ENCODE measurements at regions not wholly inside any gene's neighbourhood (a gene's known extent, or its start where the extent isn't known, plus 50 kb on each side); places are given as distances from the start of the nearest gene placed in this dataset.
"Not testable (repeated sequence)": the region's sequence is repeated elsewhere in the genome, so short reads cannot be mapped to it uniquely, and the experiment has no call there.

DNA sequence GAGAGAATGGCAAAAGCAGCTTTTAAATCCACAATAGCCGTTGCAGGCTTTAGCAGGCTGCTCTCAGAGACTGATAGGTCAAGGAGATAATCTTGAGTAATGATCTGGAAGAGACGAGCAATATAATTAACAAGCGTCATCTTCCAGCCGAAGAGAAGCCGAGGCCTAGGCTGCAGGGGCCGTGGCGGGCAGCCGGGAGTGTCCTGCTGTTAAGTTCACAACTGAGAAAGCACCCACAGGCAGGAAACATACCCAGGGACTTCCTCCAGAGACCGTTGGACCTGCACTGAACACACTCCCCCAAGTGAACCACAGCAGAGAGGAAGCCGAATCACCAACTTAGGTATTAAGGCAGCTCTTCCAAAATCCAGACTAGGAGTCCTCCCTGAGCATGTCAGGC lies 182.3 kb downstream of the IRX2 start:
- DNase-seq (ENCODE audit: low read depth): no peak

- DNase-seq (ENCODE audit: low read depth): no peak
These were observed 185.2 kb downstream of the IRX2 start for GRCh38 chr5:2566284-2566683.

GRCh38 chr5:2565147-2565546 lies 186.3 kb downstream of the IRX2 start:
- no peak for DNase-seq (ENCODE audit: low read depth)

DNA sequence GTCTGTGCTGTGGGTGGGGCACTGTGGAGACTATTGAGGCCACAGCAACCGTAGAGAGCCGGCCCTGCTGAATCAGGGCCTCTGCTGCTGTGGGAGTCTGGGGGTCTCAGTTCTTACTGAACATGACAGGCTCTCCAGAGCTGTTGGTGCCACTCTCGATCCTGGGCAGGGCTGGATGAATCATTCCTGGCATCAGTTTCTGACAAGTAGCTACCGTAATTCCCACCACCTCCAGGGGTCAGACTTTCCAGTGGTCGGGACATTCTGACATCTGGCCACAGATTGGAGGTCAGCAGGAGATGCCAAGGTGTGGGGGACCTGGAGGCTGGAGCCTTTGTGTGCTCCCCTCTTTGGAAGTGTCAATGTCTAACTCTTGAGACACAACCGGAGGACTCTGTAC lies 188.4 kb downstream of the IRX2 start:
- DNase-seq (ENCODE audit: low read depth): no peak

GRCh38 chr5:2562036-2562435 lies 189.4 kb downstream of the IRX2 start:
- DNase-seq (ENCODE audit: low read depth): no peak

DNA sequence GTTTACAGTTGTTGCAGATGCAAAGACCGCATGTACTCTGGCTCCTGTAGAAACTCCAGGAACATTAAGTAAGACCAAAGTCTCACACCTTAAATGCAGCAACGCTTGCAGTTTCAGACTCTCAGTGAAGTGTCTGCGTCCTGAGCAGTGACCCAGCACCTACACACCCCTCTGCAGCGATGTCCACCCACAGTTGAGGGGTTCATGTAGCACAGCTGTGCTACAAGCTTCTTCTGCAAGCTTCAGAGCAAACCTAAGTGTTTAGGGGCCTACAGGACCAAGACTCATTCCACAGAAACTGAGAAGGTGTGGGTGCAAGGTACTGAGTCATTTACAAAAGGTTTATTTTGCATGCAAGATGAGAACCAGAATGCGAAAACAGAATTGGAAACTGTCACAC lies 191.0 kb downstream of the IRX2 start:
- no peak for DNase-seq (ENCODE audit: low read depth)

DNA sequence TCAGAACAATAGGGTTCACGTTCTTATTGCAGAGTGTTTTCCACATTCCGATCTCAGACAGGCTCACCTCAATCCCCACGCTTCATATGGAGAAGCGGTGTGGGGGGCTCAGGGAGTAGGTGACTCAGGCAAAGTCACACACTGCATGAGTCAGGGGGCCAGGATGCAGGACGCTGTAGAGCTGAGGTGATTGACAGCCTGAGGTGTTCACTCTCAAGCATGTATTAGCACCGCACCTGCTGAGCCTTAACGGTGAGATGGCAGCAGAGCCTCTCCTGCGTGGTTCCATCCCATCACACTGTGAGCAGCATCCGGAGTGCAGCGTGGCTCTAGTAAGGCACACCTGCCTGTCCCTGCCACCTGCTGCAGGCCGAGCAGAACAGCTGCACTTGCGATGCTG lies 194.0 kb downstream of the IRX2 start:
- no peak for DNase-seq (ENCODE audit: low read depth)

- no peak for DNase-seq (ENCODE audit: low read depth)
These were observed 195.0 kb downstream of the IRX2 start for GRCh38 chr5:2556375-2556966.

DNA sequence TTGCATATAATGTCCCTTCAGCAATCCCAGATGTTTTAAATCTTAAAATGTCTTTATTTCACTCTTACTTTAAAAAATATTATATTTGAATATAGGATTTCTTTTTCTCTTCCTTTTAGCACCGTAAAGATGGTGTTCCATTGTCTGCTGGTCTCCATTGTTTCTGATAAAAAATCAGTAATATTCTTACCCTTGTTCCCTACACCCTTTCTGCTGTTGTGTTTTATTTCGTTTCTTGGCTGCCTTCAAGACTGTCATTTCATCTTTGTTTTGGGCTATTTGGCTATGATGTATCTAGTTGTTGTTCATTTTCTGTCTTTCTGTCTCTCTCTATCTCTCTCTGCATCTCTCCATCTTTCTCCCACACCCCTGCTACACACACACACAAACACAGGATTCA lies 197.9 kb downstream of the IRX2 start:
- no peak for DNase-seq (ENCODE audit: low read depth)

GRCh38 chr5:2550509-2550908 lies 201.0 kb downstream of the IRX2 start:
- DNase-seq (ENCODE audit: low read depth): no peak

DNA sequence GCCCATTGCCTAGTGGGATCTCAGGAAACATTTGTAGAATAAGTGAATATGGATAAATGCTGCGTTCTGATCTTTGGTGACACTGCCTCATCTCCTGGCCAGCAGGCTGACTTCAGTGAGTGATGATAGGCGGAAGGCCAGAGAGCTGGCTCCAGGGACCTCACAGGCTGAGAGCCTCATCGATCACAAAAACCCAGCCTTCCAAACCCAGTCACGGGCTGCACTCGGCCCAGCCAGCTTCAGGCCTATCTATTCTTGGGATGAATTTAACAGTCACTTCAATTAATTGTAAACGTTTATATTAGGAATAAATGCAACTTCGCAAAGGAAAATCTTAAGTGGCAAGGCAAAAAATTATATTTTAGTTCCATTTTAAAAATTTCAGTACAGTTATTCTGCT lies 201.6 kb downstream of the IRX2 start:
- DNase-seq (ENCODE audit: low read depth): no peak

- no peak for DNase-seq (ENCODE audit: low read depth)
These were observed 202.1 kb downstream of the IRX2 start for GRCh38 chr5:2549354-2549753.

GRCh38 chr5:2546938-2547337 lies 204.5 kb downstream of the IRX2 start:
- DNase-seq (ENCODE audit: low read depth): no peak

DNA sequence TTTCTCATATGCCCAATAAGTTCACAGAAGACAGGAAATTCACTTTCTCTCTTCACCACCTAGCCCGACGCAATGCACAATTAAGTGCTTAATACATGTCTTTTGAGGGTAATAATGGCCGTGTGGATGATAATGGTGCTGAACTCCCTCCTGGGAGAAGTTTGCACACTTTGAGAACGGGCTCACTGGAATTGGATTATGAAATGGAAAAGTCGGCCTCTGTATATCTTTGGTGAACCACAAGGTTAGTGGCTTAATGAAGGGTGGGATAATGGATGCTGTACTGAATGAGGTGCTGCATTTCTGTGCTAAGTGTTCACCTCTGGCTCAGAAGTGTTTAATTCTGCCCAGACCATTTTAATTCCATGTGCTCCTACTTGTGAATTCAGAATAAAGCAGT lies 207.5 kb downstream of the IRX2 start:
- DNase-seq (ENCODE audit: low read depth): no peak

GRCh38 chr5:2542821-2543220 lies 208.7 kb downstream of the IRX2 start:
- DNase-seq (ENCODE audit: low read depth): no peak

- no peak for DNase-seq (ENCODE audit: low read depth)
These were observed 209.5 kb downstream of the IRX2 start for GRCh38 chr5:2542026-2542425.

DNA sequence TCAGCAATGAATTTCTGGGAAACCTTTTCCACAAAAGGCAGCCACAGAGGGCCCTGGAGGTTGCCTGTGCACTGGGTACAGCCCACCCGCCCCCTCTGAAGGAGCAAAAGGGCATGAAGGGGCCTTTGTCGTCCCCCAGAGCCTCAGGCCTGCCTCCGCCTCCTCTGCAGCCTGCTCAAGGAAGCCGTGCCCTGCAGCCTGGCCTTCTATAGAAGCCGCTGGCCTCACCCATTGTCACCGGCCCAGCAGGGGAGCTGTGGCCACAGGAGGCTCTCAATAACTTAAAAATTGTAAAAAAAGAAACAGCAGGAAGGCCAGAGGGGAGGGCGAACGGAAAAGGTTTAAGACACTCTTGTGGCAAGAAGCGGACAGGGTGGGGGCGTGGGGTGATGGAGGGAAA lies 213.3 kb downstream of the IRX2 start:
- DNase-seq (ENCODE audit: low read depth): no peak

GRCh38 chr5:2537378-2538145 lies 213.9 kb downstream of the IRX2 start:
- DNase-seq (ENCODE audit: low read depth): no peak

DNA sequence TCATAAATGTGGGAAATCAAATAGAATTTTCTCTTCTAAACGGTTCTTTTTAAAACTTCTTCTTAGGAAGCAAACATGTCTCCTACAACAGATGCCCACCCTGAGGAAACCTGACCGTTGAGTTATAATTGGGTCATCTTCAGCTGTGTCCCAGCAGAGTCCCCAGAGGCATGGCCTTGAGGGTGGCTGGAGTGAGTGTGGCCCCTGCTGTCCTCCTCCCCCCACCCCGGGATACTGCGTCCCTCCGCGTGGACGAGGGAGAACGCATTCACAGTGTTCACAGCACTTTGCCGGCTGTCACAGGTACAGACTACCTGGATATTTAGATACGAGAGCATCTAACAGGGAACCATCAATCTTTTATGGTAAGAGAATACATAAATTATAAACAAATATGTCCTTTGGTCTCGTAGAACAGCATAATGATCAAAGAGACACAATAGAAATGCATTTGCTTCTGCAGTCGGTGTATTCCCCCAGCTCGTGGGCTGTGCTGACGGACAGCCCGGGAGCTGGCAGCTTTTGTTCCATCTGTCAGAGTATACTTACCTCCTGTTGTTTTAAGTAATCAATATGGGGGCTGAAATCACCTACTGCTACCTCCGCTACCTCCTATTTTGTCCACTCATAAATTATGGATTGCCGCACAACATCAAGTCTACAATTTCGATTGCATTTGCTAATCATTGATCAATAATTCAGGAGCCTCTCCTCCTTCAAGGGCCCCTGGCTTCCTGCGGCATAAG lies 214.7 kb downstream of the IRX2 start:
- DNase-seq (ENCODE audit: low read depth): no peak

GRCh38 chr5:2534970-2535369 lies 216.5 kb downstream of the IRX2 start:
- no peak for DNase-seq (ENCODE audit: low read depth)

DNA sequence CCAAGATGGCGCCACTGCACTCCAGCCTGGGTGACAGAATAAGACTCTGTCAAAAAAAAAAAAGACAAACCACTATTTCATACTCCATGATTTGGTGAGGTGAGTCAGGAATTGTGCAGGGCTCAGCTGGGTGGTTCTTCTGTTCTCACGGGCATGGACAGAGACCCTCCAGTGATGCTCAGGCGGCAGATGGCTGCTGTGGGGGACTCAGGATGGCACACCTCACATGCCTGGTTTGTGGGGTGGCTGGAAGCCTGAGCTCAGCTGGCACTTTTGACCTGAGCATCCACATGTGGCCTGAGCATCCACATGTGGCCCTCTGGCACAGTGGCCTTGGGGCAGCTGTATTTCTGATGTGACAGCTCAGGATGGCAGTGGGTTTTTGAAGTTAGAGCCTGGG lies 217.2 kb downstream of the IRX2 start:
- no peak for DNase-seq (ENCODE audit: low read depth)

- not testable (repeated sequence) for DNase-seq (ENCODE audit: low read depth)
These were observed 217.6 kb downstream of the IRX2 start for GRCh38 chr5:2533848-2534247.

- no peak for DNase-seq (ENCODE audit: low read depth)
These were observed 218.7 kb downstream of the IRX2 start for GRCh38 chr5:2532809-2533208.

All from stimulated activated CD8-positive, alpha-beta memory T cell treated with anti-CD3 and anti-CD28 coated beads, Interleukin-15, amount 100 ng/mL, for 1 hour (primary cell).